Endothelial cell of umbilical vein (primary cell): ENCODE measurements at regions not wholly inside any gene's neighbourhood (a gene's known extent, or its start where the extent isn't known, plus 50 kb on each side); places are given as distances from the start of the nearest gene placed in this dataset.

Source experiments
- BruUV-seq: library from RNA; stranded (reverse); fragments of 400-500 nt; replicated peaks from 2 replicates; lab custom pipeline; 2021; lab: Mats Ljungman, UMichigan
- CTCF ChIA-PET: fragments of 300-600, 350-600 bp; sonication (Branson Sonifier 250); formaldehyde crosslinking; loops from one replicate; lab custom pipeline; 2021; ENCODE audit warnings: antibody characterized with exemption, inconsistent platforms; lab: Charles Lee
- POLR2A ChIA-PET: fragments of 300-600, 350-600 bp; sonication (Branson Sonifier 250); formaldehyde crosslinking; loops from one replicate; lab custom pipeline; 2021; ENCODE audit warnings: antibody characterized with exemption, inconsistent platforms; lab: Charles Lee
- DNase-seq: peaks from one replicate; pipeline ENCODE4 v3.0.0-alpha.2; 2011; ENCODE audit warnings: low read depth, low spot score
- FAIRE-seq: peaks from 2 replicates; lab custom pipeline; 2011; peaks lifted over from hg19 to GRCh38; lab: Jason Lieb, UNC
- H2AFZ ChIP-seq: 2 replicates; pipeline ENCODE4 v1.6.0; 2012; ENCODE audit warnings: low read depth, low read length, control low read depth, inconsistent platforms
- H3K27ac ChIP-seq: 2 replicates; pipeline ENCODE4 v1.5.1; 2011; ENCODE audit warnings: low read depth, mild to moderate bottlenecking, control low read depth, low read length, moderate library complexity; ENCODE audit not compliant: insufficient read depth
- H3K27me3 ChIP-seq, 2 experiments: 2 replicates each; pipeline versions ENCODE4 v1.6.0 to v1.6.1; 2011; ENCODE audit warnings: low read length in 2 of 2, mixed read lengths in 1 of 2; ENCODE audit not compliant: control insufficient read depth in 2 of 2, insufficient read depth in 2 of 2
- H3K36me3 ChIP-seq, 2 experiments: 2 replicates in 1 of 2; 3 replicates in 1 of 2; pipeline ENCODE4 v1.5.1; 2011; ENCODE audit warnings: low read length in 2 of 2, mild to moderate bottlenecking in 1 of 2, moderate library complexity in 1 of 2; ENCODE audit not compliant: control insufficient read depth in 2 of 2, insufficient read depth in 2 of 2; ENCODE audit errors: extremely low read depth in 1 of 2
- H3K4me1 ChIP-seq: 3 replicates; pipeline ENCODE4 v1.5.1; 2011; ENCODE audit warnings: mild to moderate bottlenecking, low read length; ENCODE audit not compliant: control insufficient read depth, insufficient read depth; ENCODE audit errors: extremely low read depth
- H3K4me2 ChIP-seq: 2 replicates; pipeline ENCODE4 v1.6.1; 2011; ENCODE audit warnings: low read length, control low read depth, mixed read lengths; ENCODE audit not compliant: insufficient read depth
- H3K4me3 ChIP-seq, 3 experiments: fragments of 200-600 bp in 1 of 3; sonication (generic), shearing (Covaris generic) in 1 of 3; replicated peaks in 1 of 3; 2 replicates each; pipeline ENCODE4 v1.5.1; 2011 to 2016; ENCODE audit warnings: control low read depth in 3 of 3, low read length in 3 of 3, mild to moderate bottlenecking in 2 of 3, inconsistent platforms in 1 of 3, low read depth in 1 of 3, moderate library complexity in 1 of 3; ENCODE audit not compliant: insufficient read depth in 1 of 3
- H3K79me2 ChIP-seq: 2 replicates; pipeline ENCODE4 v1.6.0; 2012; ENCODE audit warnings: low read length, inconsistent platforms; ENCODE audit not compliant: control insufficient read depth, insufficient read depth
- H3K9ac ChIP-seq: replicated peaks from 2 replicates; pipeline ENCODE3; 2011; ENCODE audit warnings: low read length, control low read depth; ENCODE audit not compliant: insufficient read depth; ENCODE audit errors: extremely low read depth
- H3K9me1 ChIP-seq: replicated peaks from 3 replicates; pipeline ENCODE4 v1.6.0; 2011; ENCODE audit warnings: mild to moderate bottlenecking, low read length; ENCODE audit not compliant: control insufficient read depth, insufficient read depth; ENCODE audit errors: extremely low read depth
- H3K9me3 ChIP-seq: replicated peaks from 2 replicates; pipeline ENCODE4 v1.5.1; 2012; ENCODE audit warnings: low read length, inconsistent platforms; ENCODE audit not compliant: control insufficient read depth, insufficient read depth
- H4K20me1 ChIP-seq: replicated peaks from 2 replicates; pipeline ENCODE3; 2011; ENCODE audit warnings: mild to moderate bottlenecking, low read length; ENCODE audit not compliant: control insufficient read depth, insufficient read depth; ENCODE audit errors: extremely low read depth
- EZH2 ChIP-seq: IDR thresholded peaks from 2 replicates; pipeline ENCODE4 v1.6.1; 2012; ENCODE audit warnings: borderline replicate concordance, low read depth, mild to moderate bottlenecking, moderate library complexity, low read length, inconsistent platforms; ENCODE audit not compliant: severe bottlenecking
- FOS ChIP-seq: IDR thresholded peaks from 2 replicates; pipeline ENCODE4 v1.6.1; 2011; ENCODE audit warnings: mild to moderate bottlenecking, low read length, moderate library complexity, borderline replicate concordance; ENCODE audit not compliant: insufficient read depth
- GATA2 ChIP-seq: IDR thresholded peaks from 2 replicates; pipeline ENCODE4 v1.7.0; 2011; ENCODE audit warnings: low read depth, mild to moderate bottlenecking, moderate library complexity, mixed read lengths, low read length; ENCODE audit not compliant: insufficient read length, insufficient read depth
- JUN ChIP-seq: IDR thresholded peaks from 2 replicates; pipeline ENCODE4 v1.6.1; 2011; ENCODE audit warnings: borderline replicate concordance, low read depth; ENCODE audit not compliant: insufficient read length, insufficient read depth
- MYC ChIP-seq: IDR thresholded peaks from one replicate; pipeline ENCODE4 v1.6.1; 2011; ENCODE audit warnings: mild to moderate bottlenecking, low read depth, low read length
- POLR2A ChIP-seq: IDR thresholded peaks from 2 replicates; pipeline ENCODE4 v1.6.1; 2012; ENCODE audit warnings: low read depth, mild to moderate bottlenecking, control low read depth, low read length
- POLR2AphosphoS5 ChIP-seq: IDR thresholded peaks from 2 replicates; pipeline ENCODE4 v1.6.1; 2012; ENCODE audit warnings: low read depth, mild to moderate bottlenecking, control low read depth, low read length, moderate library complexity; ENCODE audit not compliant: insufficient read depth
- dilution Hi-C: fragments of 300-500 bp; cut with MboI; formaldehyde crosslinking; loops from one replicate; pipeline ENCODE4 v1.15.0; 2019; ENCODE audit warnings: low sequenced_read_pairs; ENCODE audit not compliant: extremely low pct_ligation_motif_present
- intact Hi-C: fragments of 100-400 bp; cut with micrococcal nuclease; formaldehyde crosslinking; loops from one replicate; pipeline ENCODE4 v1.10.0; 2022
- TF ChIP-seq, protein P1 (sequence below): IDR thresholded peaks from 2 replicates; pipeline ENCODE4 v1.6.1; 2011; ENCODE audit not compliant: insufficient read depth, insufficient read length
- TF ChIP-seq, protein P2 (sequence below), 2 donors: IDR thresholded peaks; 1 replicate in 1 of 2; 2 replicates in 1 of 2; pipeline ENCODE4 v1.5.1; 2011; ENCODE audit warnings: low read length in 2 of 2, mild to moderate bottlenecking in 2 of 2, moderate library complexity in 2 of 2, control low read depth in 1 of 2, inconsistent platforms in 1 of 2, low read depth in 1 of 2; ENCODE audit not compliant: insufficient read depth in 1 of 2; ENCODE audit errors: extremely low read depth in 1 of 2

DNA sequence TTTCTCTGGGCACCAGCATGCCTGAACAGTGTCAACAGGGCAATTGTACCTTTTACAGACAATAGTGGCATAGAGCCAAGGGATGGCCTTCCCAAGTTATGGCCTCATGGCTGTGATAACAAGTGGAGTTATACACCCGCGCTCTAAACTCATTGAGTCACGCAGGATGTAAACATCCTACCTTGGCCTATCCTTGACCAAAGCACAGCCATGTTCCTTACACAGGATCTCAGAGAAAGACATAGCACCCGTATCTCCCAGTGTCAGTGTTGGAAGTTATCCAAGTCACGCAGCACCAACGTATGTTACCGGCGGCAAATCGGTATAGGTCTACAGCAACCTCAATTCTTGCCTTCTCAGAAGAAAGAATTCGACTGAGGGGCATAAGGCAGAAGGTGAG lies 1654.9 kb upstream of the LRRTM3 start:
- FAIRE-seq: no peak
- dilution Hi-C loops (no loop called here), intact Hi-C loops (no loop called here)
- TF ChIP-seq JUN (no peak), POLR2A (no peak), EZH2 (no peak), FOS (no peak), MYC (no peak), GATA2 (no peak), POLR2AphosphoS5 (no peak)
- TF ChIP-seq, protein P1, sequence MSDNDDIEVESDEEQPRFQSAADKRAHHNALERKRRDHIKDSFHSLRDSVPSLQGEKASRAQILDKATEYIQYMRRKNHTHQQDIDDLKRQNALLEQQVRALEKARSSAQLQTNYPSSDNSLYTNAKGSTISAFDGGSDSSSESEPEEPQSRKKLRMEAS: no peak
- TF ChIP-seq, protein P2, sequence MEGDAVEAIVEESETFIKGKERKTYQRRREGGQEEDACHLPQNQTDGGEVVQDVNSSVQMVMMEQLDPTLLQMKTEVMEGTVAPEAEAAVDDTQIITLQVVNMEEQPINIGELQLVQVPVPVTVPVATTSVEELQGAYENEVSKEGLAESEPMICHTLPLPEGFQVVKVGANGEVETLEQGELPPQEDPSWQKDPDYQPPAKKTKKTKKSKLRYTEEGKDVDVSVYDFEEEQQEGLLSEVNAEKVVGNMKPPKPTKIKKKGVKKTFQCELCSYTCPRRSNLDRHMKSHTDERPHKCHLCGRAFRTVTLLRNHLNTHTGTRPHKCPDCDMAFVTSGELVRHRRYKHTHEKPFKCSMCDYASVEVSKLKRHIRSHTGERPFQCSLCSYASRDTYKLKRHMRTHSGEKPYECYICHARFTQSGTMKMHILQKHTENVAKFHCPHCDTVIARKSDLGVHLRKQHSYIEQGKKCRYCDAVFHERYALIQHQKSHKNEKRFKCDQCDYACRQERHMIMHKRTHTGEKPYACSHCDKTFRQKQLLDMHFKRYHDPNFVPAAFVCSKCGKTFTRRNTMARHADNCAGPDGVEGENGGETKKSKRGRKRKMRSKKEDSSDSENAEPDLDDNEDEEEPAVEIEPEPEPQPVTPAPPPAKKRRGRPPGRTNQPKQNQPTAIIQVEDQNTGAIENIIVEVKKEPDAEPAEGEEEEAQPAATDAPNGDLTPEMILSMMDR (IDR thresholded peaks at IDR 0.05; ENCODE audit: extremely low read depth in 1 of 2, insufficient read depth in 1 of 2, low read depth in 1 of 2, low read length in 2 of 2): no peak
- H3K79me2 ChIP-seq: no peaks in the 10 kb centered on the region
- H3K4me2 ChIP-seq: no peak overlapping the region
- CTCF ChIA-PET: no interaction called here
- no peaks in the 10 kb centered on the region for H3K27me3 ChIP-seq
- no peaks in the 10 kb centered on the region for H3K9me1 ChIP-seq
- no peak overlapping the region for H3K27ac ChIP-seq
- H2AFZ ChIP-seq: no peak overlapping the region
- no peaks in the 10 kb centered on the region for H3K9me3 ChIP-seq
- no peaks in the 10 kb centered on the region for H3K36me3 ChIP-seq
- H3K4me3 ChIP-seq: no peak overlapping the region
- H3K4me1 ChIP-seq: no peaks in the 10 kb centered on the region
- no TSS peak for BruUV-seq
- no peaks in the 10 kb centered on the region for H4K20me1 ChIP-seq
- POLR2A ChIA-PET: no interaction called here
- DNase-seq: no peak
- H3K9ac ChIP-seq: no peak overlapping the region
